ENCODE measurements at regions not wholly inside any gene's neighbourhood (a gene's known extent, or its start where the extent isn't known, plus 50 kb on each side); places are given as distances from the start of the nearest gene placed in this dataset.

GRCh38 chr5:165328846-165329245 is 1823.4 kb downstream of the MAT2B start:
- Mint-ChIP-seq H3K36me3 (no peaks in the 10 kb centered on the region), H3K4me3 (no peak overlapping the region)
- no peak for DNase-seq (ENCODE audit: low spot score in 2 of 2)

GRCh38 chr5:165333623-165334022 is 1828.2 kb downstream of the MAT2B start:
- ATAC-seq, result no peak
- H3K4me1 Mint-ChIP-seq, result no peaks in the 10 kb centered on the region

More at GRCh38 chr5:165328846-165329245, 1823.4 kb downstream of the MAT2B start:
- H3K4me1 Mint-ChIP-seq, result no peaks in the 10 kb centered on the region
- ATAC-seq, result no peak
- no peak overlapping the region for H3K27ac Mint-ChIP-seq
- peaks cover 7% of the 10 kb centered on the region for H3K9me3 Mint-ChIP-seq

GRCh38 chr5:165334201-165334600 is 1828.8 kb downstream of the MAT2B start:
- Mint-ChIP-seq H3K36me3 (no peaks in the 10 kb centered on the region), H3K27ac (no peak overlapping the region), H3K9me3 (peaks cover 4% of the 10 kb centered on the region), H3K4me3 (no peak overlapping the region), H3K4me1 (no peaks in the 10 kb centered on the region)
- ATAC-seq (no peak), DNase-seq (ENCODE audit: low spot score in 2 of 2) (no peak)

More at GRCh38 chr5:165333623-165334022, 1828.2 kb downstream of the MAT2B start:
- no peak for DNase-seq (ENCODE audit: low spot score in 2 of 2)
- Mint-ChIP-seq H3K9me3 (peaks cover 4% of the 10 kb centered on the region), H3K4me3 (no peak overlapping the region), H3K27ac (no peak overlapping the region), H3K36me3 (no peaks in the 10 kb centered on the region)

- Mint-ChIP-seq H3K27ac (no peak overlapping the region), H3K36me3 (no peaks in the 10 kb centered on the region), H3K9me3 (peaks cover 13% of the 10 kb centered on the region), H3K4me3 (no peak overlapping the region), H3K4me1 (no peaks in the 10 kb centered on the region)
- no peak for DNase-seq (ENCODE audit: low spot score in 2 of 2)
- no peak for ATAC-seq
Observed at GRCh38 chr5:165349735-165350134, 1844.3 kb downstream of the MAT2B start.

GRCh38 chr5:165351342-165351741 is 1845.9 kb downstream of the MAT2B start:
- H3K27ac Mint-ChIP-seq, result no peak overlapping the region

GRCh38 chr5:165360366-165360765 is 1854.9 kb downstream of the MAT2B start:
- DNase-seq (ENCODE audit: low spot score in 2 of 2) (no peak), ATAC-seq (no peak)
- Mint-ChIP-seq H3K36me3 (no peaks in the 10 kb centered on the region), H3K4me3 (no peak overlapping the region), H3K9me3 (peaks cover 14% of the 10 kb centered on the region), H3K27ac (no peak overlapping the region), H3K4me1 (no peaks in the 10 kb centered on the region)

More at GRCh38 chr5:165351342-165351741, 1845.9 kb downstream of the MAT2B start:
- Mint-ChIP-seq H3K36me3 (no peaks in the 10 kb centered on the region), H3K4me3 (no peak overlapping the region), H3K9me3 (peaks cover 13% of the 10 kb centered on the region), H3K4me1 (no peaks in the 10 kb centered on the region)
- no peak for ATAC-seq
- no peak for DNase-seq (ENCODE audit: low spot score in 2 of 2)

GRCh38 chr5:165360784-165361542 is 1855.5 kb downstream of the MAT2B start:
- H3K4me3 Mint-ChIP-seq, result no peak overlapping the region
- no peaks in the 10 kb centered on the region for H3K4me1 Mint-ChIP-seq
- H3K9me3 Mint-ChIP-seq, result peaks cover 16% of the 10 kb centered on the region
- H3K27ac Mint-ChIP-seq, result no peak overlapping the region
- ATAC-seq (no peak), DNase-seq (ENCODE audit: low spot score in 2 of 2) (no peak)
- no peaks in the 10 kb centered on the region for H3K36me3 Mint-ChIP-seq

GRCh38 chr5:165370233-165370632 is 1864.8 kb downstream of the MAT2B start:
- Mint-ChIP-seq H3K9me3 (peaks cover 6% of the 10 kb centered on the region), H3K27ac (no peak overlapping the region), H3K4me1 (no peaks in the 10 kb centered on the region), H3K4me3 (no peak overlapping the region), H3K36me3 (no peaks in the 10 kb centered on the region)
- ATAC-seq (no peak), DNase-seq (ENCODE audit: low spot score in 2 of 2) (no peak)

- no peaks in the 10 kb centered on the region for H3K4me1 Mint-ChIP-seq
- no peak for DNase-seq (ENCODE audit: low spot score in 2 of 2)
Observed at GRCh38 chr5:165370794-165371193, 1865.4 kb downstream of the MAT2B start.

GRCh38 chr5:165375201-165375600 is 1869.8 kb downstream of the MAT2B start:
- no peak overlapping the region for H3K27ac Mint-ChIP-seq
- H3K4me3 Mint-ChIP-seq, result no peak overlapping the region
- H3K36me3 Mint-ChIP-seq, result no peaks in the 10 kb centered on the region
- ATAC-seq (no peak), DNase-seq (ENCODE audit: low spot score in 2 of 2) (no peak)
- H3K9me3 Mint-ChIP-seq, result peaks cover 5% of the 10 kb centered on the region
- no peaks in the 10 kb centered on the region for H3K4me1 Mint-ChIP-seq

More at GRCh38 chr5:165370794-165371193, 1865.4 kb downstream of the MAT2B start:
- Mint-ChIP-seq H3K27ac (no peak overlapping the region), H3K9me3 (peaks cover 3% of the 10 kb centered on the region), H3K4me3 (no peak overlapping the region), H3K36me3 (no peaks in the 10 kb centered on the region)
- ATAC-seq, result no peak

GRCh38 chr5:165393839-165394238 is 1888.4 kb downstream of the MAT2B start:
- Mint-ChIP-seq H3K36me3 (no peaks in the 10 kb centered on the region), H3K4me3 (no peak overlapping the region), H3K9me3 (peaks cover 24% of the 10 kb centered on the region), H3K4me1 (no peaks in the 10 kb centered on the region), H3K27ac (no peak overlapping the region)
- ATAC-seq (no peak), DNase-seq (ENCODE audit: low spot score in 2 of 2) (no peak)

- ATAC-seq, result no peak
- no peaks in the 10 kb centered on the region for H3K36me3 Mint-ChIP-seq
- DNase-seq (ENCODE audit: low spot score in 2 of 2), result no peak
- H3K4me3 Mint-ChIP-seq, result no peak overlapping the region
- no peaks in the 10 kb centered on the region for H3K4me1 Mint-ChIP-seq
- H3K27ac Mint-ChIP-seq, result no peak overlapping the region
- H3K9me3 Mint-ChIP-seq, result peaks cover 13% of the 10 kb centered on the region
Observed at GRCh38 chr5:165397516-165397915, 1892.1 kb downstream of the MAT2B start.

GRCh38 chr5:165400086-165400485 is 1894.7 kb downstream of the MAT2B start:
- Mint-ChIP-seq H3K4me1 (no peaks in the 10 kb centered on the region), H3K9me3 (peaks cover 13% of the 10 kb centered on the region), H3K27ac (no peak overlapping the region), H3K4me3 (no peak overlapping the region), H3K36me3 (no peaks in the 10 kb centered on the region)
- ATAC-seq (no peak), DNase-seq (ENCODE audit: low spot score in 2 of 2) (no peak)

- no peaks in the 10 kb centered on the region for H3K36me3 Mint-ChIP-seq
- H3K27ac Mint-ChIP-seq, result no peak overlapping the region
- ATAC-seq, result no peak
- H3K9me3 Mint-ChIP-seq, result peaks cover 9% of the 10 kb centered on the region
- no peak for DNase-seq (ENCODE audit: low spot score in 2 of 2)
- H3K4me3 Mint-ChIP-seq, result no peak overlapping the region
- H3K4me1 Mint-ChIP-seq, result no peaks in the 10 kb centered on the region
Observed at GRCh38 chr5:165404917-165405316, 1899.5 kb downstream of the MAT2B start.

GRCh38 chr5:165405340-165405739 is 1899.9 kb downstream of the MAT2B start:
- Mint-ChIP-seq H3K27ac (no peak overlapping the region), H3K4me1 (no peaks in the 10 kb centered on the region), H3K36me3 (no peaks in the 10 kb centered on the region), H3K4me3 (no peak overlapping the region), H3K9me3 (peaks cover 9% of the 10 kb centered on the region)
- ATAC-seq (no peak), DNase-seq (ENCODE audit: low spot score in 2 of 2) (no peak)

GRCh38 chr5:165407352-165407751 is 1901.9 kb downstream of the MAT2B start:
- Mint-ChIP-seq H3K36me3 (no peaks in the 10 kb centered on the region), H3K4me1 (no peaks in the 10 kb centered on the region), H3K27ac (no peak overlapping the region), H3K4me3 (no peak overlapping the region), H3K9me3 (peaks cover 12% of the 10 kb centered on the region)
- DNase-seq (ENCODE audit: low spot score in 2 of 2) (no peak), ATAC-seq (no peak)
